ENCODE measurements at regions not wholly inside any gene's neighbourhood (a gene's known extent, or its start where the extent isn't known, plus 50 kb on each side); places are given as distances from the start of the nearest gene placed in this dataset.

DNA sequence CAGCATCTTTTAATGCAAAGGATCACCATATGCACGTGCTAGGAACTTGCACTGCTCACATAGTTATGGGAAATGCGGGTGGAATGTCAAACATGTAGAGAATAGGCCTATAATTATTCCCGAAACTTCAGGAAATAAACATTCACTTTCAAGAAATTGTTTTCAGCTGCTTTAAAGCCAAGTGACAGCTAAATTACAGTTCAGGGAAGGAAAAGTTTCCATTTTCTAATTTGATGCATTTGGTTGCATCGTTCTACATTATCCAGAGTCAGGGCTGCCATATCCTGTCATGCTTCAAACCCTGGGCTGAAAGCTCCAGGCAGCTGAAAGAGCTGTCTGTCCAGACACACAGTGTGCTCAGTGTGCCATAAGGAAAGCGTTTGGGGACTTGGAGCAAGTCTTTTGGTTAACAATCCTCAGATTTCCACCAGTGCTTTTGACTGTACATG, 518.1 kb downstream of the CSNK1G3 start:
- Histone ChIP-seq H3K36me3 (replicated peaks in 1 of 2; ENCODE audit: control insufficient read depth in 1 of 2, insufficient read depth in 2 of 2, low read length in 1 of 2) (no peaks in the 10 kb centered on the region), H3K4me1 (ENCODE audit: control insufficient read depth in 1 of 2, insufficient read depth in 2 of 2, low read depth in 1 of 2, low read length in 1 of 2) (peaks cover 0 to 4% of the 10 kb centered on the region in 2 experiments; a peak in 1 of 4 replicates), H3F3A (replicated peaks; ENCODE audit: insufficient read depth) (no peaks in the 10 kb centered on the region), H4K20me1 (ENCODE audit: insufficient read depth) (no peaks in the 10 kb centered on the region), H2AFZ (ENCODE audit: low read depth) (no peak overlapping the region), H3K4me2 (no peak overlapping the region), H3K79me2 (ENCODE audit: insufficient read depth) (no peaks in the 10 kb centered on the region), H3K4me3 (ENCODE audit: low read depth in 2 of 2, low read length in 1 of 2) (no peak overlapping the region), H3K9me3 (no peaks in the 10 kb centered on the region), H3K27me3 (ENCODE audit: insufficient read depth) (no peaks in the 10 kb centered on the region), H3K9me2 (no peaks in the 10 kb centered on the region; the same call in 1 of the 2 replicates), H3K9ac (no peak overlapping the region), H3K27ac (ENCODE audit: low read depth in 2 of 2, low read length in 1 of 2) (peak overlapping the region in 1 of 2 experiments; percentile 51; a peak in 2 of 4 replicates)
- ChIA-PET POLR2A (no interaction called here), CTCF (interaction anchor here (1.2 to 3.2 kb wide), 2 partner anchors 10 to 14 kb away, joined by 3 to 13 read pairs; no protein-coding TSS in a partner anchor)
- 50% methylated on average over 5 of the region's 5 CpGs for WGBS (ENCODE audit: low lambda C conversion rate)
- peak; percentile 2 for DNase-seq
- TF ChIP-seq ELF1 (IDR thresholded peaks at IDR 0.05) (no peak), POLR2AphosphoS5 (IDR thresholded peaks at IDR 0.05; ENCODE audit: low read depth, low read length) (no peak), ZBTB33 (IDR thresholded peaks at IDR 0.05; ENCODE audit: borderline replicate concordance, low read depth) (no peak)

DNA sequence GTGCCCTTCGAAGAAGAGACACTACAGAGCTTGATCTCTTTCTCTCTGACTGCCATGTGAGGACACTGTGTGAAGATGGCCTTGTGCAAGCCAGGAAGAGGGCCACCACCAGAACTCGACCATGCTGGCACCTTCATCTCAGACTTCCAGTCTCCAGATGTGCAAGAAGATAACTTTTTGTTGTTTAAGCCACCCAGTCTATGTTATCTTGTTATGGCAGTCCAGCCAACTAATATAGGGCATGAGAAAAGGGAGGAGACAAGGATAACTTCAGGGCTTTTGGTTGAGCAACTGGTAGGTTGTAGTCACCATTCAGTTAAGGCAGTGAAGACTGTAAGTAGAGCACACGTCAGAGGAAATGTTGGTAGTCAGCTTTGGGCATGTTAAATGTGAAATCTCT, 515.5 kb downstream of the CSNK1G3 start:
- ChIA-PET CTCF (no interaction called here), POLR2A (no interaction called here)
- Histone ChIP-seq H3K4me2 (no peak overlapping the region), H3K36me3 (replicated peaks in 1 of 2; ENCODE audit: control insufficient read depth in 1 of 2, insufficient read depth in 2 of 2, low read length in 1 of 2) (no peaks in the 10 kb centered on the region), H3K4me3 (ENCODE audit: low read depth in 2 of 2, low read length in 1 of 2) (no peak overlapping the region), H3K9me3 (no peaks in the 10 kb centered on the region), H3K9me2 (no peaks in the 10 kb centered on the region; the same call in 1 of the 2 replicates), H4K20me1 (ENCODE audit: insufficient read depth) (no peaks in the 10 kb centered on the region), H3K27ac (ENCODE audit: low read depth in 2 of 2, low read length in 1 of 2) (no peak overlapping the region), H3K79me2 (ENCODE audit: insufficient read depth) (no peaks in the 10 kb centered on the region), H3F3A (replicated peaks; ENCODE audit: insufficient read depth) (no peaks in the 10 kb centered on the region), H2AFZ (ENCODE audit: low read depth) (no peak overlapping the region), H3K9ac (no peak overlapping the region), H3K4me1 (ENCODE audit: control insufficient read depth in 1 of 2, insufficient read depth in 2 of 2, low read depth in 1 of 2, low read length in 1 of 2) (peaks cover 0 to 4% of the 10 kb centered on the region in 2 experiments; a peak in 1 of 4 replicates), H3K27me3 (ENCODE audit: insufficient read depth) (no peaks in the 10 kb centered on the region)
- DNase-seq, result no peak
- WGBS (ENCODE audit: low lambda C conversion rate), result 60% methylated on average over 3 of the region's 3 CpGs
- TF ChIP-seq, protein P1, sequence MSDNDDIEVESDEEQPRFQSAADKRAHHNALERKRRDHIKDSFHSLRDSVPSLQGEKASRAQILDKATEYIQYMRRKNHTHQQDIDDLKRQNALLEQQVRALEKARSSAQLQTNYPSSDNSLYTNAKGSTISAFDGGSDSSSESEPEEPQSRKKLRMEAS (IDR thresholded peaks at IDR 0.05; ENCODE audit: low read depth), result no peak
- TF ChIP-seq IRF3 (IDR thresholded peaks at IDR 0.05; ENCODE audit: low read depth, low read length), result no peak
- no peak for TF ChIP-seq JUND (IDR thresholded peaks at IDR 0.05)
- TF ChIP-seq NFIC (IDR thresholded peaks at IDR 0.05; ENCODE audit: borderline replicate concordance), result no peak
- TF ChIP-seq NRF1 (IDR thresholded peaks at IDR 0.05; ENCODE audit: low read depth, low read length), result no peak
- TF ChIP-seq GATA2 (CRISPR knock-in tag; IDR thresholded peaks at IDR 0.05), result no peak
- no peak for TF ChIP-seq EP300 (IDR thresholded peaks at IDR 0.05; ENCODE audit: borderline replicate concordance in 1 of 2, low read depth in 1 of 2, low read length in 1 of 2)
- no peak for TF ChIP-seq TCF12 (IDR thresholded peaks at IDR 0.05)
- TF ChIP-seq TEAD4 (IDR thresholded peaks at IDR 0.05; ENCODE audit: borderline replicate concordance, insufficient read depth), result no peak
- TF ChIP-seq RFX5 (IDR thresholded peaks at IDR 0.05; ENCODE audit: low read length), result no peak
- no peak for TF ChIP-seq CHD2 (IDR thresholded peaks at IDR 0.05; ENCODE audit: low read length, partially characterized antibody)
- TF ChIP-seq MEF2A (IDR thresholded peaks at IDR 0.05; ENCODE audit: borderline replicate concordance, low read depth), result no peak

All from SK-N-SH (cell line).